Type B pancreatic cell (in vitro differentiated cells): ENCODE measurements at regions not wholly inside any gene's neighbourhood (a gene's known extent, or its start where the extent isn't known, plus 50 kb on each side); places are given as distances from the start of the nearest gene placed in this dataset.

Experiments
- DNase-seq: peaks from one replicate; pipeline ENCODE4 v3.0.0; 2021; ENCODE audit warnings: mixed read lengths; ENCODE audit not compliant: unreplicated experiment; ENCODE audit errors: extremely low spot score
- H3K27ac Mint-ChIP-seq: 2 replicates; pipeline ENCODE4 v1.8.0; 2021; ENCODE audit warnings: mild to moderate bottlenecking, mixed read lengths
- H3K27me3 Mint-ChIP-seq: 2 replicates; pipeline ENCODE4 v1.8.0; 2021; ENCODE audit warnings: mixed read lengths
- H3K36me3 Mint-ChIP-seq: 2 replicates; pipeline ENCODE4 v1.8.0; 2021; ENCODE audit warnings: mixed read lengths
- H3K4me1 Mint-ChIP-seq: one replicate; pipeline ENCODE4 v1.8.0; 2021; ENCODE audit warnings: mixed read lengths; ENCODE audit not compliant: unreplicated experiment
- H3K4me3 Mint-ChIP-seq: 2 replicates; pipeline ENCODE4 v1.8.0; 2021; ENCODE audit warnings: mild to moderate bottlenecking, mixed read lengths
- H3K9me3 Mint-ChIP-seq: 2 replicates; pipeline ENCODE4 v1.8.0; 2021; ENCODE audit warnings: mixed read lengths
- TF ChIP-seq, protein P1 (sequence below): fragments of 200-600 bp; sonication (generic); conservative IDR thresholded peaks from 2 replicates; pipeline ENCODE4 v1.5.0; 2021; ENCODE audit warnings: antibody characterized with exemption, mild to moderate bottlenecking

DNA sequence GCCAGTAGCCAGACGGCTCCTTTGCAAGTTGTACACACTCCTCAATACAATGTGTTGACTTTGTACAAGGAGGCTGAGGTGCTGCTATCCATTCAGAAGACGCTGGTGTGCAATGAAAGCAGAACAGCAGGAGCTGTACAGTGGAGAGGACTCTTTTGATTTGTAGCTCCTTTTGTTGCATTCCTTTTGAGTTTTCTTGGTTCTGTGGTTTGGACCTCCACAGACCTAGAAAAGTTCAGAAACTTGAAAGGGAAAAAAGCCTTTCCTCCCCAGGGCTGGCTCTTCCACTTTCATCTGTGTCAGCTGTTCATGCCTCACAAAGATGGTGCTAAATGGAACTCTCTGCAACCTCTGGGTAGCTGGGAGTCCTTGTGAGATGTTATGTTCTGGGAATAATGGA lies 117.4 kb downstream of the MAT2B start:
- Mint-ChIP-seq H3K27ac (no peak overlapping the region), H3K4me1 (peaks cover 18% of the 10 kb centered on the region), H3K27me3 (peaks cover 16% of the 10 kb centered on the region), H3K4me3 (no peak overlapping the region), H3K36me3 (no peaks in the 10 kb centered on the region), H3K9me3 (peaks cover 5% of the 10 kb centered on the region)
- DNase-seq: no peak
- TF ChIP-seq, protein P1, sequence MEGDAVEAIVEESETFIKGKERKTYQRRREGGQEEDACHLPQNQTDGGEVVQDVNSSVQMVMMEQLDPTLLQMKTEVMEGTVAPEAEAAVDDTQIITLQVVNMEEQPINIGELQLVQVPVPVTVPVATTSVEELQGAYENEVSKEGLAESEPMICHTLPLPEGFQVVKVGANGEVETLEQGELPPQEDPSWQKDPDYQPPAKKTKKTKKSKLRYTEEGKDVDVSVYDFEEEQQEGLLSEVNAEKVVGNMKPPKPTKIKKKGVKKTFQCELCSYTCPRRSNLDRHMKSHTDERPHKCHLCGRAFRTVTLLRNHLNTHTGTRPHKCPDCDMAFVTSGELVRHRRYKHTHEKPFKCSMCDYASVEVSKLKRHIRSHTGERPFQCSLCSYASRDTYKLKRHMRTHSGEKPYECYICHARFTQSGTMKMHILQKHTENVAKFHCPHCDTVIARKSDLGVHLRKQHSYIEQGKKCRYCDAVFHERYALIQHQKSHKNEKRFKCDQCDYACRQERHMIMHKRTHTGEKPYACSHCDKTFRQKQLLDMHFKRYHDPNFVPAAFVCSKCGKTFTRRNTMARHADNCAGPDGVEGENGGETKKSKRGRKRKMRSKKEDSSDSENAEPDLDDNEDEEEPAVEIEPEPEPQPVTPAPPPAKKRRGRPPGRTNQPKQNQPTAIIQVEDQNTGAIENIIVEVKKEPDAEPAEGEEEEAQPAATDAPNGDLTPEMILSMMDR: no peak

DNA sequence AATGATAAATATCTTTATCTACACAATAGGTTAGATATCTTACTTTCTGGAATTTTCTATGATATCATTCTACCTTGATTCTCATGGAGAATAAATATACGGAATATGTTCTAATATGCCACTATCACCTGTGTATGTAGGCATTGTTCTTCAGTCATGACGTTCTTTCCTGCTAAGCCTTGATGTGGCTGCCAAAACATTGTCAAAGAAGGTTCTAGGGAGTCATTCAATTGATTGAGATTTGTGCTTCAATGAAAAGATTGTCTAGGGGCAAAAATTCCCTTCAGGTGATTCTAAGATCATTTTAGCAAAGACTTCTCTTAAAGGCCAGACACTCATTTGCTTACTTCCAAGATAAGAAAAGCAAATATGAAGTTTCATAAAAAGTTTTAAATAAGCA lies 118.1 kb downstream of the MAT2B start:
- TF ChIP-seq, protein P1: no peak
- no peak for DNase-seq
- no peak overlapping the region for H3K27ac Mint-ChIP-seq
- H3K4me3 Mint-ChIP-seq: no peak overlapping the region
- peaks cover 14% of the 10 kb centered on the region for H3K27me3 Mint-ChIP-seq
- H3K36me3 Mint-ChIP-seq: no peaks in the 10 kb centered on the region
- H3K4me1 Mint-ChIP-seq: peaks cover 18% of the 10 kb centered on the region
- peaks cover 5% of the 10 kb centered on the region for H3K9me3 Mint-ChIP-seq

DNA sequence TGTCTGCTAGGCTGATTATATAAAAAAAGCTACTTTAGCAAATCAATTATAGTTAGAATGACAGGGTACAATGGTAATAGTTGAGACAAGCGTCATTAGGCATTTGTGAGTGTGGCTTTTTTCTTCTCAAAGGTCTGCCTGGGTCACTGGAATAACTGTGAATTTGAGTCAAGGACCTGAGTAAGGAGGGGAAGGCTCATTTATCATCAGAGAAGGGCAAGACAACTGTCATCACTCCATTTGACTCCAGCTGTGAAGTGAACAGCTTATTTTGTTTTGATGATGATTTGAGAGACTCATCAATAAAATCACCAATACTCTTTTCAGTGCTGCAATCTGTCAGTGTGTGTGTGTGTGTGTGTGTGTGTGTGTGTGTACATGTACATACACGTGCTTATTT lies 118.6 kb downstream of the MAT2B start:
- no peak for DNase-seq
- no peak overlapping the region for H3K27ac Mint-ChIP-seq
- H3K9me3 Mint-ChIP-seq: peaks cover 5% of the 10 kb centered on the region
- H3K4me1 Mint-ChIP-seq: peaks cover 18% of the 10 kb centered on the region
- TF ChIP-seq, protein P1: no peak
- no peaks in the 10 kb centered on the region for H3K36me3 Mint-ChIP-seq
- peaks cover 12% of the 10 kb centered on the region for H3K27me3 Mint-ChIP-seq
- no peak overlapping the region for H3K4me3 Mint-ChIP-seq

DNA sequence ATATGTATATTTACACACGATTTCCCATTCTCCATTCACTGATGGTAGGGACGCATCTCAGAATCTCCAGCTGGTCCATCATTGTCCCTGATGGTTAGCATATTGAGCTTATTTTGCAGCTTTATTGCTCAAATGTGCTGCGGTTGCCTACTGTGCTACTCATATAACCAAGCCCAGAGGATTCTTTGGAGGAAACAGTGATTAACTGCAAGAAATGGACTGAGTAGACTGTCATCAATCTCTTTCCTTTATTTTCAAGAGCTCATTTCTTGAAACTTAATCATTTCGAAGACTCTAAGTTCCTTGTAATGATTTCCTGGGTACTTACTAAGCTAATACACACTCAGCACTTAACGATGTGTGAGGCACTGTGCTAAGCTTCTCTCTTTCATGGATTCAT lies 119.0 kb downstream of the MAT2B start:
- Mint-ChIP-seq H3K27me3 (peaks cover 12% of the 10 kb centered on the region), H3K36me3 (no peaks in the 10 kb centered on the region), H3K27ac (no peak overlapping the region), H3K4me3 (no peak overlapping the region), H3K4me1 (peaks cover 18% of the 10 kb centered on the region), H3K9me3 (peaks cover 5% of the 10 kb centered on the region)
- no peak for DNase-seq
- TF ChIP-seq, protein P1: no peak

DNA sequence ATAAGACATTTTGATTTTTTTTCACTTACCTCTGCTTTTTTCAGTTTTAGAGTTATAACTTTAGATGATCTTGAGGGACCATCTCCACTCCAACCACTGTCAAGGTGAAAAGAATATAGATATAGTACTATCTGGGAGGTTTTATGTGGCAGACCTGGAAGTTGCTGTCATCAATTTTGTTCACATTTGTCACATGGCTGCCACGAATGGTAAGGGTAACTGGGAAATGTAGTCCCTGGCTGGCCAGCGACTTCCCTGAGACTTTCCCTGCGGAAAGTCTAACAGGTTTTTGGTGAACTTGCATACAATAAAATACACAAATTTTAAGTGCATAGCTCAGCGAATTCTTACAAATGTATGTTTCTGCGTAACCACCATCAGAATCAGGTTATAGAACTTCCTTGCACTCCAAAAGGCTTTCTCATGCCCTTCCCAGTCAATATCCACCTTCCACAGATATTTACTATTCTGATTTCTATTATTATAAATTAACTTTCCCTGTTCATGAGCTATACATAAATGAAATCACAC lies 121.5 kb downstream of the MAT2B start:
- peaks cover 9% of the 10 kb centered on the region for H3K27me3 Mint-ChIP-seq
- TF ChIP-seq, protein P1: no peak
- DNase-seq: no peak
- peaks cover 15% of the 10 kb centered on the region for H3K4me1 Mint-ChIP-seq
- peaks cover 5% of the 10 kb centered on the region for H3K9me3 Mint-ChIP-seq
- H3K36me3 Mint-ChIP-seq: no peaks in the 10 kb centered on the region
- H3K4me3 Mint-ChIP-seq: no peak overlapping the region
- no peak overlapping the region for H3K27ac Mint-ChIP-seq

DNA sequence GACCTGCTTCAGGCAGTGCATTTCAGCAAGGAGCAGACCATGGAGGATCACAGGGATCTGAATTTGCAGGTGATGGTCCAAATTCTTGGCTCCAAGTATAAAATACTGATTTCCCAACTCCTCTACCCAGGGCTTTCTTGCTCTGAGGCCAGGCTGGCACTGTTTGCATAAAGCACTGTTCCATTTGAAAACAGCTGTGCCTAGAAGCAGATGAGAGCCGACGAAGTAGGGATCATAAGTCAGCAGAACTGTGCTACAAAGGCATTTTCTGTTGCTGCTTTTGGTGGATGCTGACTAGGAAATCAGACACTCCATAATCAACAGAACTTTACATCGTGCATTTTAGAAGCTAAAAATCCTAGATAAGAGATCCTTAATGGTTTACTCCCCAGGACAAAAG lies 126.4 kb downstream of the MAT2B start:
- H3K9me3 Mint-ChIP-seq: no peaks in the 10 kb centered on the region
- H3K36me3 Mint-ChIP-seq: no peaks in the 10 kb centered on the region
- peaks cover 3% of the 10 kb centered on the region for H3K27me3 Mint-ChIP-seq
- no peak overlapping the region for H3K4me3 Mint-ChIP-seq
- no peak overlapping the region for H3K27ac Mint-ChIP-seq
- no peak for DNase-seq
- H3K4me1 Mint-ChIP-seq: no peaks in the 10 kb centered on the region
- TF ChIP-seq, protein P1: no peak
